ENCODE measurements at regions not wholly inside any gene's neighbourhood (a gene's known extent, or its start where the extent isn't known, plus 50 kb on each side); places are given as distances from the start of the nearest gene placed in this dataset.
"Not testable (repeated sequence)": the region's sequence is repeated elsewhere in the genome, so short reads cannot be mapped to it uniquely, and the experiment has no call there.

DNA sequence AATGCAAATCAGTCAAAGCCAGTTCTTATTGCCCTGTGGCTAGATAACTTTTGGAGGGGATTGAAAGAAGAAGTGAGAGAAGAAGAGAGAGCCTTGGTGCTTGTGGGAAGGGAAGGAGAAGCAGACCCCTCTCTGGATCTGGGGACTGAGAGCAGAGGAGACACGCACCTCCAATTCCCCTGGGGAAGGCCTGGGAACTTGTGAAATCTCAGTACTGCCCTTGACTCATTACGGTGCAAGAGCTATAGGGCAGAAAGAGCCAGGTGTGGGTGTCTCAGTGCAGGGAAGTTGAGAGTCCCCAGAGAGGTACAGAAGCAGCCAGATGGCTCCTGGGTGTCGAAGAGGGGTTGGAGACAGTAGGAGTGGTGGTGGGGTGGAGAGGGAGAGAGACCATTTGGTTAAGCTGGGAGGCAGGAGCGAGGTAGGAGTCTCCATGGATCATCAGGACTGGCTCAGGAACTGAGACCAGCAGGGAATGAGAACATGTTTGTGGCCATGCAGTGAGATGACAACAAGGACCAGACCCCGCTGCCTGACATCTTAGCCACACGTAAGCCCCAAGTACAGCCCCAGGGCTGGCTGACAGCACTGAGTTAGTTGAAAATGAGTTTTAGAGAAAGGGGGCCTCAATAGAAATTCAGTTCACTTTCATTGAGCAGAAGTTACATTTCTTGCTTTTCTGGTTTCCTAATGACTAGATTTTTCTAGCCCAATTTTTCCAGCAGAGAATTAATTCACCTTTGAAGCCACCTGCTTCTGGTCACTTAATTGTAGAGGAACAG is 238.2 kb downstream of the BUB3 start:
- TF ChIP-seq, protein P1, sequence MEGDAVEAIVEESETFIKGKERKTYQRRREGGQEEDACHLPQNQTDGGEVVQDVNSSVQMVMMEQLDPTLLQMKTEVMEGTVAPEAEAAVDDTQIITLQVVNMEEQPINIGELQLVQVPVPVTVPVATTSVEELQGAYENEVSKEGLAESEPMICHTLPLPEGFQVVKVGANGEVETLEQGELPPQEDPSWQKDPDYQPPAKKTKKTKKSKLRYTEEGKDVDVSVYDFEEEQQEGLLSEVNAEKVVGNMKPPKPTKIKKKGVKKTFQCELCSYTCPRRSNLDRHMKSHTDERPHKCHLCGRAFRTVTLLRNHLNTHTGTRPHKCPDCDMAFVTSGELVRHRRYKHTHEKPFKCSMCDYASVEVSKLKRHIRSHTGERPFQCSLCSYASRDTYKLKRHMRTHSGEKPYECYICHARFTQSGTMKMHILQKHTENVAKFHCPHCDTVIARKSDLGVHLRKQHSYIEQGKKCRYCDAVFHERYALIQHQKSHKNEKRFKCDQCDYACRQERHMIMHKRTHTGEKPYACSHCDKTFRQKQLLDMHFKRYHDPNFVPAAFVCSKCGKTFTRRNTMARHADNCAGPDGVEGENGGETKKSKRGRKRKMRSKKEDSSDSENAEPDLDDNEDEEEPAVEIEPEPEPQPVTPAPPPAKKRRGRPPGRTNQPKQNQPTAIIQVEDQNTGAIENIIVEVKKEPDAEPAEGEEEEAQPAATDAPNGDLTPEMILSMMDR (IDR thresholded peaks at IDR 0.05) = no peak
- no peaks in the 10 kb centered on the region for H3K36me3 ChIP-seq (ENCODE audit: insufficient read depth in 1 of 2, low read depth in 1 of 2)
- intact Hi-C loops (cut with DNase I) = no loop called here
- no peak overlapping the region for H3K4me3 ChIP-seq
- no peak overlapping the region for H3K27ac ChIP-seq
- H3K4me1 ChIP-seq = no peaks in the 10 kb centered on the region
- DNase-seq (no peak), ATAC-seq (no peak)
- H3K27me3 ChIP-seq (ENCODE audit: insufficient read depth in 3 of 3, low read length in 2 of 3) = no peaks in the 10 kb centered on the region
- H3K9me3 ChIP-seq = no peaks in the 10 kb centered on the region
- 50 to 56% (median 51%) methylated on average over 6 of the region's 6 CpGs for WGBS, 3 donors

DNA sequence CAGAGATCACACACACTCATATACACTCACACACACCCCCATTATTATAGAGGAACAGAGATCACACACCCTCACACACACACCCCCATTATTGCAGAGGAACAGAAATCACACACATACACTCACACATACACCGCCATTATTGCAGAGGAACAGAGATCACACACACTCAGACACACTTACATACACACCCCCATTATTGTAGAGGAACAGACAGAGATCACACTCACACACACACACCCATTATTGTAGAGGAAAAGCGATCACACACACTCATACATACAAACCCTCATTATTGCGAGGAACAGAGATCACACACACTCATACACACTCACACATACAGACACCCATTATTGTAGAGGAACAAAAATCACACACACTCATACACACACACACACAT is 239.0 kb downstream of the BUB3 start:
- no peaks in the 10 kb centered on the region for H3K27me3 ChIP-seq (ENCODE audit: insufficient read depth in 3 of 3, low read length in 2 of 3)
- TF ChIP-seq, protein P1 (IDR thresholded peaks at IDR 0.05) = no peak
- no peaks in the 10 kb centered on the region for H3K36me3 ChIP-seq (ENCODE audit: insufficient read depth in 1 of 2, low read depth in 1 of 2)
- intact Hi-C loops (cut with DNase I) = no loop called here
- H3K27ac ChIP-seq = no peak overlapping the region
- H3K4me3 ChIP-seq = no peak overlapping the region
- DNase-seq (no peak), ATAC-seq (no peak)
- no peaks in the 10 kb centered on the region for H3K9me3 ChIP-seq
- no peaks in the 10 kb centered on the region for H3K4me1 ChIP-seq
- 95 to 97% (median 95%) methylated on average over 3 of the region's 3 CpGs for WGBS, 3 donors

DNA sequence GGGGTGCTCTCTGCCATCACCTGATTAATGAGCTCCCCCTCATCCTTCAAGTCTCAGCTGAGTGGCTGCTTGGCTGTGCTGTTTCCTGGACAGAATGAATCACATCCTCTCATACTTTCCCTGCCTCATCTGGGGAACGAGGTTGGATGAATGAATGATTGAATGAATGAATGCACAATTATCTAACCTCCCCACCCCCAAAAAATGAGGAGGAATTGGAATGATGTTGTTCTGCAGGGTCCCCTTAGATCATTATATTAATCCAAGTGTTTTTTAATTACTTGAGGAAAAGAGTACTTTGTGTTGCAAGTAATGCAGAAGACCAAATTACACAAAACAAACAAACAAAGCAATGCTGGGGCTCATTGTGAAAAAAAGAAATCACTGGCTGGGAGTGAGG is 240.2 kb downstream of the BUB3 start:
- H3K36me3 ChIP-seq (ENCODE audit: insufficient read depth in 1 of 2, low read depth in 1 of 2) = no peaks in the 10 kb centered on the region
- TF ChIP-seq, protein P1 (IDR thresholded peaks at IDR 0.05) = no peak
- no peak overlapping the region for H3K27ac ChIP-seq
- no peaks in the 10 kb centered on the region for H3K27me3 ChIP-seq (ENCODE audit: insufficient read depth in 3 of 3, low read length in 2 of 3)
- no peaks in the 10 kb centered on the region for H3K4me1 ChIP-seq
- DNase-seq (no peak), ATAC-seq (no peak)
- no peaks in the 10 kb centered on the region for H3K9me3 ChIP-seq
- WGBS, 3 donors = 41 to 62% (median 49%) methylated on average over 1 of the region's 1 CpG
- H3K4me3 ChIP-seq = no peak overlapping the region
- intact Hi-C loops (cut with DNase I) = no loop called here

DNA sequence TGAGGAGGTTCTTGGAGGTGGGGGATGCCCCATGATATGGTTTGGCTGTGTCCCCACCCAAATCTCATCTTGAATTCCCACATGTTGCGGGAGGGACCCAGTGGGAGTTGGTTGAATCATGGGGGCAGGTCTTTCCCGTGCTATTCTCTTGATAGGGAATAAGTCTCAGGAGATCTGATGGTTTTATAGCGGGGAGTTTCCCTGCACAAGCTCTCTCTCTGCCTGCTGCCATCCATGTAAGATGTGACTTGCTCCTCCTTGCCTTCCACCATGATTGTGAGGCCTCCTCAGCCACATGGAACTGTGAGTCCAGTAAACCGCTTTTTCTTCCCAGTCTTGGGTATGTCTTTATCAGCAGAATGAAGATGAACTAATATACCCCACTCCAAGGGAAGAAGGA is 241.0 kb downstream of the BUB3 start:
- H3K9me3 ChIP-seq; H3K4me3 ChIP-seq; intact Hi-C loops (cut with DNase I); ATAC-seq; DNase-seq; H3K4me1 ChIP-seq; H3K27ac ChIP-seq; H3K27me3 ChIP-seq (ENCODE audit: insufficient read depth in 3 of 3, low read length in 2 of 3); H3K36me3 ChIP-seq (ENCODE audit: insufficient read depth in 1 of 2, low read depth in 1 of 2): not testable (repeated sequence)
- WGBS, 3 donors = 89 to 94% (median 90%) methylated on average over 4 of the region's 4 CpGs

DNA sequence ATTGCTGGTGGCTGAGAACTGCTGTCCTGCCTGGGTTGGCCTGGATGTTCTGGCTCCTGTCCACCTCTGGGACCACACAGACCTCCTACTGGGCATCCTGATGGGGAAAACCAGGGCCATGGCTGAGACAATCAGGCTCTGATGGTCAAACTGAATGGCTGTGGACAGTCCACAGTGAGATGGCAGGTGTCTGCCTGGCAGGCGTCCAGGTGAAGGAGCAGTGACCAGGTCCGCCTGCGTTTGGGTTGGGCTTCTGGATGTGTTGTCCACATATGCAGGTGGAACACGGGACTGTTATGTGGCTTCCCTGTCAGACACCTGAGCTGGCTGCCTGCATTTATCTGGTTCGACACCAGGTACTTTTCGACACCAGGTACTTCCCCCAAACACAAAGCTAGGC is 241.7 kb downstream of the BUB3 start:
- H3K27me3 ChIP-seq (ENCODE audit: insufficient read depth in 3 of 3, low read length in 2 of 3) = no peaks in the 10 kb centered on the region
- H3K4me3 ChIP-seq = no peak overlapping the region
- intact Hi-C loops (cut with DNase I) = no loop called here
- TF ChIP-seq, protein P1 (IDR thresholded peaks at IDR 0.05) = no peak
- DNase-seq (no peak), ATAC-seq (no peak)
- no peaks in the 10 kb centered on the region for H3K9me3 ChIP-seq
- no peaks in the 10 kb centered on the region for H3K4me1 ChIP-seq
- 81 to 82% (median 82%) methylated on average over 6 of the region's 6 CpGs for WGBS, 3 donors
- H3K36me3 ChIP-seq (ENCODE audit: insufficient read depth in 1 of 2, low read depth in 1 of 2) = no peaks in the 10 kb centered on the region
- no peak overlapping the region for H3K27ac ChIP-seq
